ENCODE measurements at regions not wholly inside any gene's neighbourhood (a gene's known extent, or its start where the extent isn't known, plus 50 kb on each side); places are given as distances from the start of the nearest gene placed in this dataset.

DNA sequence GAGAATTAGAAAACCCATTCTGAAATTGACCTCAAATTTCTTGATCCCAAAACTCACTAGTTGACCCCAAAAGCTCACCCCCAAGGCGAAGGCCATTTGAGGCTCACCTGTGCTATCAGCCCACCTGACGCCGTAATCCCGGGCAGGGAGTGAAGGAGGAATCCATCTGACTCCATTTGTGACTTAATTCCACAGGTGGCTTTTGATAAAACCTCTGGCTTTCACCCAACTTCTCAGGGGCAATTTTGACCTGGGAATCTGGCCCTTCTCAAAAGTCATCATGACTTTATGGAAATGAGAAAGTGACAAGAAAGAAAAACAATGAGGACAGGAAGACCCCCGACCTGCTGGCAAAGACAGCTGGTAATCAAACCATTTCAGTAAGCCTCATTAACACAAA is 86.9 kb upstream of the SALL3 start:
- intact Hi-C loops (cut with micrococcal nuclease) = no loop called here

DNA sequence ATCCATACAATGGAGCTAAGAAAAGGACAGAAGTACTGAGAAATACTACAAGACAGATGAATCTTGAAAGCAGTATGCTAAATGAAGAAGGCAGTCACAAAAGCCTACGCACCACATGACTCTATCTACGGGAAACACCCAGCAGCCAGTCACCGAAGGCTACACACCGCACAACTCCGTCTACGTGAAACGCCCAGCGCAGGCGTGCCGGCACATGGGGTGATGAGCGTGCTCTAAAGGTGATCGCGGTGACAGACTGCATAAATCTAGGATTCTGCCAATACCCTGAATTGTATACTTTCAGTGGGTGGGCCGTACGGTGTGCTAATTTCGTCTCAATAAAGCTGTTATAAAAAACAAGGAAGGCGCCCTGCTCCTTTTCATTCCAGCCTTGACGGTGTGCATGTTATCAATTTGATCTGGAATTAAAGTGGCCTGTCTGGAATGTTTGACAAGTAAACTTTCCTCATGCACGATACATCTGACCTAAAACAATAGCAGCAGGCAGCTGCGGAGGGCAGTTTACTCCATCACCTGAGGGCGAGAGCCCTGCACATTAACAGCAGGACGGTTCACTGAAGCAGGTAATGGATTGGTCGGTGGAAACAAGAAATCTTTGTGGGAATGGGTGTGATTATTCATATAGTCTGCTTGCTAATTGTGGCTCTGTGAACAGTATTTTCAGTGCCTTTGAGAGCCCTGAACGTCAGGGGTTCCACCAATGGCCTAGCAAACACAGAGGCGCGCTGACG is 86.2 kb upstream of the SALL3 start:
- intact Hi-C loops (cut with micrococcal nuclease) = no loop called here

DNA sequence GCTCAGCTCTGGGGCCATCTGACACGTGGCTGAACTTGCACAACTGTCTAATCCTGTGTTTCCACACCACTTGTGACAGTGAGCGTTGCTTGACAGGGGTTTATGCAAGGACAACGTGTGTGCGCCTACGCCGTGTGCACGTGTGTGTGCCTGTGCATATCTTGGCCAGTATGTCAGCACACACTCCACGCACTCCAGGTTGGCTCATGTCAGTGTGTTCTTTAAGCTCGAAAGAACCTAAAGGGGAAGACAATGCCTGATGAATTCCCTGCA is 85.6 kb upstream of the SALL3 start:
- intact Hi-C loops (cut with micrococcal nuclease) = no loop called here

DNA sequence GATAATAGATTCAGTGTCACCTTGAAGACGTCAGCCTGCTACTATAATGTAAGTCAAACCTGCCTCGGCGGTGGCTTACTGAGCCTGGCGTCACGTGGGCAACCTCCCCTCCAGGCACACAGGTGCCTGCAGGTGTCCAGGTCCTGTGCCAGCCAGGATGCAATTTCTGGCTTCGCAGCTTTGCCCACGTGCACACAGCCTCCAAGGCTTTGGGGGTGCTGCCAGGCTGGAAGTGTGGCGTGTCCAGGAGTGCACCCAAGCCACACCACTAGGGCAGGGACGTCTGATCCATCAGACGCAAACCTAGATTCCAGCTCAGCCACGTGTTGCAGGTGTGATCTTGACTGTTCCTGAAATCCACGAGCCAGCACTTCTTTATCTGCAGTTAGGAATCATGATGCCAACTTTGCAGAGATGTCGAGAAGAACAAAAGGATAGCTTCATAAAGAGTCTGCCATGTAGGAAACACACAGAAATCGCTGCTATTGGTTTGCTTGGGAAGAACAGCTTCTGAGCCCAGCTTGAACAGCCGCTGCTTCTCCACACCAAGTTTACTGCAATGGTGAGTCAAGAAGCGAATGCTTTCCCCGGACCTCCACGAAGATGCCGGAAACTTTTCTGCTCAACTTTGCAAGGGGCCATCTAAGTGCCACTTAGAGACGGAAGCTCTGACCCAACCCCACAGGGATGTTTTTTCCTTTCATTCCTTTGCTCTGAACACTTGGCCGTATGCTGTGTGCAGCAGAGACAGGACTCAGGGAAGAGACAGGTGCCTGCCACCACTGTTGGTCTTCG is 84.2 kb upstream of the SALL3 start:
- intact Hi-C loops (cut with micrococcal nuclease) = no loop called here

DNA sequence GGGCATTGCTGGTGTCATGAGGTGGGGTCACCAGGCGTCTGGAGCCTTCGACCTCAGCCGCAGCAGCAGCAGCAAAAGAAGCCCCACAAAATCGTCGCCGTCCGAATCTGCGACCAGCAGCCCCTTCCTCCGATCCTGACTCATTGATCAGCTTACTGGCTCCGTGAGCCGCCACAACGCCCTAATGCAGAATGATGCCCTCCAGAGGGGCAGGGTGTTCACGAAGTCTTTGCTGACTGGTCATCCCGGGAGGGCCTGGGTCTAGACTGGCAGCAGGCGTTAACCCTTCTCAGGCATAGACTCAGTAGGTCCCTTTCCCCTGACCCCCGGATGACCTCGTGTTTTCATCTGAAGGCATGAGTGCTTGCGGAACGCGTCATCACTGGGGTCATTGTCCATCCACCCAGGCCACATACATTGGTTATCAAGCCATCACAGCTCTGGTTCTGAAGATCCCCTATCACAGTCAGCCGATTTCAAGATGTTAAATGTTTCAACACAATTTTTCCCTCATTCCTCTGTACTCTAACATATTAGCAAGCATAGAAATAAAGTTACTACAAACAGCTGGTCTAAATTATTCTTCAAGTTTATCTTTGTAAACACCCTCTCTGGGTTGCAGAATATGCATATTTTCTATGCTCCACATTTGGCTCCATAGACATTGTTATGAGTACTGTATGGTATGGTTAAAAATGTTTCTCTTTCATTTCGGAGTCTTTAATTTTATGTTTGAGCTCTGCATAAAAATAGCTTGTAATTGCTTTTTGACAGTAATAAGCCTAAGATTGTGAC is 83.3 kb upstream of the SALL3 start:
- intact Hi-C loops (cut with micrococcal nuclease) = no loop called here

DNA sequence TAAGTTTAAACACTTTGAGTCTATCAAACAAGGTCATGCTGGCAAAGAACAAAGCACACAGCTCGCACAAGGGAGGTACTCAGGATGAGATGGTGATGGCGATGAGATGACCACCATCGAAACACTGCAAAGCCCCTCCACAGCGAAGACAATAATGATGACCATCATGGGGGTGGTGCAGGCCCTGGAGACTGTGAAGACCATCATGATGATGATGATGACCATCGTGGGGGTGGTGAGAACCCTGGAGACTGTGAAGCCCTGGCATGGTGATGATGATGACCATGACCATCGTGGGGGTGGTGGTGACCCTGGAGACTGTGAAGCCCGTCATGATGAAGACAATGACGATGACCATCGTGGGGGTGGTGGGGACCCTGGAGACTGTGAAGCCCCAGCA is 81.6 kb upstream of the SALL3 start:
- intact Hi-C loops (cut with micrococcal nuclease) = no loop called here

DNA sequence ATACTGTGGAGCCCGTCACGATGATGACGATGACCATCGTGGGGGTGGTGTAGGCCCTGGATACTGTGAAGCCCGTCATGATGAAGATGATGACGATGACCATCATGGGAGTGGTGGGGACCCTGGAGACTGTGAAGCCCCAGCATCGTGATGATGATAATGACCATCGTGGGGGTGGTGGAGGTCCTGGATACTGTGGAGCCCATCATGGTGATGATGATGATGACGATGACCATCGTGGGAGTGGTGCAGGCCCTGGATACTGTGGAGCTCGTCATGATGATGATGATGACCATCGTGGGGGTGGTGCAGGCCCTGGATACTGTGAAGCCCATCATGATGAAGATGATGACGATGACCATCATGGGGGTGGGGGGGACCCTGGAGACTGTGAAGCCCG is 81.0 kb upstream of the SALL3 start:
- intact Hi-C loops (cut with micrococcal nuclease) = no loop called here

DNA sequence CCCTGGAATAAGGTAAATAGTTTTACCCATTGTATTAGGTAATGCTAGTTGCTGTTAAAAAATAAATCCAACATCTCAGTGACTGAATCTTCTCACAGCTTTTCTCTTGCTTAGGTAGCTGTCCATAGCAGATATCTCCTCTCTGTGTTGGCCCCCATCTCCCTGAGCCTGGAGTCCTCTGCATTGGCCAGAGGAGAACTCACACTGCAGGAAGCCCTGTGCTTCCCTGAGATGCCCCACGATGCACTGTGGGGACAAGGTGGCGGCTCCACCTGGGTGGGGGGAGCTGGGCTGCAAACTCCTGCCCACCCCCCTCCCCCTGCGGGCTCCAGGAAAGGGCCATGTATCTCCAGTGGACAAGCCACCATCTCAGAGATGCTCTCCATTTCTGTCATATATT is 80.4 kb upstream of the SALL3 start:
- intact Hi-C loops (cut with micrococcal nuclease) = no loop called here

DNA sequence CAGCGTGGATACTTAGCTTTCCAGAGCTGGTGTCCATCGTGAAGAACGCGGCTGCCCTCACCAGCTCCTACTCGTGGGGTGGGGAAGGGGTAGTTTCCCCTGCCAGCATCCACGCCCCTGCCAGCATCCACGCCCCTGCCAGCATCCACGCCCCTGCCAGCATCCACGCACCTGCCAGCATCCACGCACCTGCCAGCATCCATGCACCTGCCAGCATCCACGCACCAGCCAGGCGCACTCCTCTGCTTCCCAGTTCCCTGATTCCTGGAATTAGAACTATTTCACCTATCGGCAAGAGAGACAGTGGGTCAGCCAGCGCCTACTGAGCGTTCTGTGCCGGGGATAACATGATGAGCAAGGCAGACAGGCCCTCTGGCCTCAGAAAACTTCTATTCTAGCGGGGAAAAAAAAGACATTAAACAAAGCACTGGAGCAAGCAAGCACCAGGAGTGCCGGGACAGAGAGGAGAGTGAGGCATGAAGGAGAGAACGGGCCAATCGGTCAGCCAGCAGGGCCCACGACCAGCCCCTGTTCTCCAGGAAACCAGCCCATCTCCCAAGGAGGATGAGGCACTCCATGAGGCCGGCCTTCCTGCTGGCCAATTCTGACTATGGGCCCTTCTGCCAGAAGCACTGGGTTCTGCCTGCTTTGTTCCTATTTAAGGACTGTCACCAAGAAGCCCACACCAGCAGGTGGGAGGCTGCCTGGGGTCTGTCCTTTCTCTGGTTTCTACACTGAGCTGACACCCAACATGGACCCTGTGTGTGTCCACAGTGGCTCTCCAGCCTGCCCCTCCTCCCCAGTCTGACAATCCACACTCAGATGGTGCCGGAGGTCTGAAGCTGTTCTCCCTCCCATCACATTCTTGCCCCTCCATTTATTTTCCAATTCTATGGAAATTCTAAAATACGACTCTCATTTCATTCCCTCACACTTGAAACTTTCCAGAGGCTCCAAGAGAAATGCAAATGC is 78.4 kb upstream of the SALL3 start:
- intact Hi-C loops (cut with micrococcal nuclease) = no loop called here

DNA sequence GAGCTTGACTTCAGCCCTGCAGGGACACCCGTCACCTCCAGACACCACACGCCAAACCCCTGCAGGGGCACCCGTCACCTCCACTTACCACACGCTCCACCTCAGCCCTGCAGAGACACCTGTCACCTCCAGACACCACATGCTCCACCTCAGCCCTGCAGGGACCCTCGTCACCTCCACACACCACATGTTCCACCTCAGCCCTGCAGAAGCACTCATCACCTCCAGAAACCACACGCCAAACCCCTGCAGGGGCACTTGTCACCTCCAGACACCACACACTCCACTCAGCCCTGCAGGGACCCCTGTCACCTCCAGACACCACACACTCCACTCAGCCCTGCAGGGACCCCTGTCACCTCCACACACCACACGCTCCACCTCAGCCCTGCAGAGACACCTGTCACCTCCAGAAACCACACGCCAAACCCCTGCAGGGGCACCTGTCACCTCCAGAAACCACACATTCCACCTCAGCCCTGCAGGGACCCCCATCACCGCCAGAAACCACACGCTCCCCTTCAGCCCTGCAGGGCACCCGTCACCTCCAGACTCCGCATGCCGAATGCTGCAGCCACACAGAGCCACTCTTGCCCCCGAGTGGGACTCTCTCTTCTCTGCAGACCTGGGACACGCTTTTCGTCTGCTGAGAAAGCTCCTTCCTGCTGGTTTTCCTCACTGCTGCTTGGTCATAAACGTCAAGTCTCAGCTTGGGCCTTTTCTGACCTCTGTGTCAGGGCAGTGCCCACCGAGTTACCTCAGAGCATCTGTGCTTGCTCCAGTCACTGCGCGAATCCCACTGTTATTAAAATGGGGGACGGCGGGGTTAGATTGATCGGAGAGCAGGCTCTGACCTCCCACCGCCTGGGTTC is 77.5 kb upstream of the SALL3 start:
- intact Hi-C loops (cut with micrococcal nuclease) = no loop called here

DNA sequence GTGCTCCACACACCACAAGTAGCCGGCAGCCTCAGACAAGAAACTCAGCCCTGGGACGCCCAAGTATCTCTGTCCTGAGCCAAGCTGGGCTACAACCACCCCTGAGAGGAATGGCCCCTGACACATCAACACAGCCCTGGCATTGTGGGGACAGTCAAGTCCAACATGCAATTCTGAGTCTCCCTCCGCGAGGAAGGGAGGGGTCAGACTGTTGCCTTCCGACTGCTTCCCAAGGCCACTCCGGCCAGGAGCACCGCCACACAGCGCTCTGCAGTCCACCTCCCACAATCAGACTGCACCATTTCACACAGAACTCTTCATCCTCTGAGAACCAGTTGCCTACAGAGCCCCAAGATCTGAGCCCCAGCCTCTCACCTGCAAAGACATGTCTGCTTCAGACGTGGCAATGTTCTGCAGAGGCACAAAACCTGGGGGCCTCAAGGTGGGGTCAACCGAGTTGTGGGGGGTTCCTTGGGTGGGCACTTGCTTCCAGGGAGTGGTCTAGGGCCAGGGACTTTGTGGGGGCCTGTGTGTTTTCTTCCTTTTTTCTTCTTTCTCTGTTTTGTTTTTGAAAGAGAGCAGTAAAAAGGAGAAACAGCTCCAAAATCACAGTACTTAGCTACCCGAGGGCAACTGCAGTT is 76.7 kb upstream of the SALL3 start:
- intact Hi-C loops (cut with micrococcal nuclease) = no loop called here

DNA sequence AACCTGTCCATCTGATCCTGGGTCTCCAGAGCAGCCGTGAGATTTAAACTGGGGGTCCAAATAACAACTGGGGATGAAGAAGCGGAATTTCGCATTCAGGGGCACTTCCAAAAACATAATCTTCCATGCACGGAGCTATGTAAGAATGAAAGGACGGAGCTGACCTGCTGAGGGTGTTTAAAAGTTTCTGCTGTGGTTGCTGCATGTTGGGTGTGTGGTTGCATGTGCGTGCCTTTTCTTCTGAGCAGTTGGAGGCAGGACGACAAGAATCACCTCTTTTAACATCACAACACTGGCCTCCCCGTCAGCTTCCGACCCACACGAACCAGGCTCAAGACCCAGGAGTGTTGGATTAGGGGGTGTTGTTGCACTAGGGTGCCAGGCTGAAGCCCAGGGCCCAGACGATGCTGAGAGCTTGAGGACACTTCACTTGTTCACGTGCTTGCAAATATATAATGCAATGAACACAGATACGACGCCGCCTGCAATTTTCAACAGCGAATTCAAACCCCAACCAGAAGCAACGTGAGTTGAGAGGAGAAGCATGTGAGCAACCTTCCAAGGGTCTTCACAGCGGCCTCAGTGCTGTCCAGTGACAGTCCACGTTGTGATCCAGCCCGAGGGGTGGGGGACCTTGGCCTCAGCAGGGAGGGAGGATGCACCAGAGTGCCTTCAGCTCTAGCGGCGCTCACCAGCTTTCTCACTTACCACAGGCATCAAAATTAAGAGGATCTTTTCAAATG is 76.0 kb upstream of the SALL3 start:
- intact Hi-C loops (cut with micrococcal nuclease) = no loop called here

DNA sequence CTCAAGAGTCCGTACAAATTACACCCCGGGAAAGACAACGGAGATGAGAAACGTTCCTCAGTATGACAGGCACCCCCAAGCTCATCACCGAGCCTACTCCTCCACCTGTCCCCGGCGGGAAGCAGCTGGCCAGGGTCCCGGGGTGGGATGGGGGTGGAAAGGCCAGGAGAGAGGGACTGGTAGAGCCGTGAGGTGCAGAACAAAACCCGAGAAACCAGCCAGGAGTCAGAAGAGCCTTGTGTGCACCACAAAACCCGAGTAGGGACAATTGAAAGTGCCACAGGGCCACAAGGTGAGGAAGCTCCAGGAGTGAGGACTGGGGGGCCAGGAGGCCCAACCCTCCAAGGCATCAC is 75.5 kb upstream of the SALL3 start:
- intact Hi-C loops (cut with micrococcal nuclease) = no loop called here

DNA sequence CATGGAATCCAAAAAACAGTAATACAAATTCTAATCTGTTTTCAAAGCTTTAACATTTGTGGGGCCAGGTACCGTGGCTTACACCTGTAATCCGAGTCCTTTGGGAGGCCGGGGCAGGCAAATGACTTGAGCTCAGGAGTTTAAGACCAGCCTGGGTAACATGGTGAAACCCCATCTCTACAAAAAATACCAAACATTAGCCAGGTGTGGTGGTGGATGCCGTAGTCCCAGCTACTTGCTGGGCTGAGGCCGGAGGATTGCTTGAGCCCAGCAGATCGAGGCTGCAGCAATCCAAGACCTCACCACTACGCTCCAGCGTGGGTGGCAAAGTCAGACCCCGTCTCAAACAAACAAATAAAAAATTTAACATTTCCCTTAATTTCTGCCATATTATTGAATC is 74.3 kb upstream of the SALL3 start:
- intact Hi-C loops (cut with micrococcal nuclease) = no loop called here

DNA sequence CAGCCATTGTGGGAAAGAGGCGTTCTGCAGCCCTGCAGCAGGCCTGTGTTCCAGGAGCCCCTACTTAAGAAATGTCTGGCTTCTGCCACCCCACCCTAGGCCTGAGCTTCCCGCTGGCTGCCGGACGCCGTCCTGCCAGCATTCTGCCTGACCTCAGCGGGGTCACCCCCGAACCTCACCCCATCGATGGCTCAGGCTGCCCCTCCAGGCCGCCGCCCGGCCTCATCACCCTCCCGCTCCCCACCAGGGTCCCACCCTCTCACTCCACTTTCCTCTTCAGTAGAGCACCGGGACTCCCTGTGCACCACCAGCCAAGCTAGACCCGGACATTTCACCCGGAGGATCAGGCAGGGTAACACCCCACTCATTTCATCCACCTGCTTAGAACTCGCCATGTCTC is 73.6 kb upstream of the SALL3 start:
- intact Hi-C loops (cut with micrococcal nuclease) = no loop called here

DNA sequence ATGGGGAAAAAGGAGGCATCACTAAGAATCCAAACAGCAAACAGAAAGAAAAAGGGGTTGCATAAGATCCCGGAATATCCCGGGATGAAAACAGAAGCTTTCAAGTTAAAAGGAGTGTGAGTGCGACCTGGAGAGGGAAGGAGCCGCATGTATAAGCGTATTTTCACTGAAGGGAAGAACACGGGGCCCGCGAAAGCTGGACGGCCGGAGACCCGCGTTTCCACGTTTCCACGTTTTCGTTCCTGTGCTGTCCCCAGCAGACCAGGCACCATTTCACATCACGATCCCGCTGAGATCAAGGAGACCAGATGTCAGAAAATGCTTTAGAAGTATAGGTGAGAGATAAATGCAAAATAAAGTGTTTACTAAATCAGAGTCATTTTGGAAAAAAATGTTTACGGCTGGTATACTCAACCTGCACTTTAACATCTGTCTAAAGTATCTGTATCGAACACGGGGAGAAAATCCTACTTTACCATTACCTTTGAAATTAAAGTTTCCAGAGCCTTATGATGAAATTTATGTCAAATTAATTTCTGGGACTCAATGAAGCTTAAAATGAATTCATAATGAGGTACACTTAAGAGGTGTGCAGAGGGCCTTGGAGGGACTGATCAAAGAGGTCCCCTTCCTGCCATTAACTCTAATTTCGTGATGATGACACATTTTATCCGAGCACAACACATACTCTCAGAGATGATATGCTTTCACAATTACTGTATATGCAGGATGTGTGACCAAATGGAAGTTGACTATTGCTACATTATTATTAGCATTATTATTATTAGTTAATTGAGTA is 71.0 kb upstream of the SALL3 start:
- intact Hi-C loops (cut with micrococcal nuclease) = no loop called here

DNA sequence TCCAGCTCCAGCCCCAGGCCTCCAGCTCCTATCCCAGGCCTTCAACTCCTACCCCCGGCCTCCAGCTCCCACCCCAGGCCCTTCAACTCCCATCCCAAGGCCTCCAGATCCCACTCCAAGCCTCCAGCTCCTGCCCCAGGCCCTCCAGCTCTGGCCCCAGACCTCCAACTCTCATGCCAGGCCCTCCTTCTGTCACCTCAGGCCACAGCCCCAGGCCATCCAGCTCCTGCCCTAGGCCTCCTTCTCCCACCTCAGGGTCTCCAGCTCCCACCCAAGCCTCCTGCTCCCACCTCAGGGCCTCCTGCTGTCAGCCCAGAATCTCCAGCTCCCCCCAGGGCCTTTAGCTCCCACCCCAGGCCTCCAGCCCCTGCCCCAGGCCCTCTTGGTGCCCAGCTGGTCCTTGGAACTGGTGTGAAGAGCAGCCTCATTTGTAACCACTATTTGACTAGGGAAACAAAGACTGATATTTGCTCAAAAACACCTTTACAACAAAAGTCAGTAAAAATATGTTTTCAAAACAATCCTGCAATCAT is 67.8 kb upstream of the SALL3 start:
- intact Hi-C loops (cut with micrococcal nuclease) = no loop called here

DNA sequence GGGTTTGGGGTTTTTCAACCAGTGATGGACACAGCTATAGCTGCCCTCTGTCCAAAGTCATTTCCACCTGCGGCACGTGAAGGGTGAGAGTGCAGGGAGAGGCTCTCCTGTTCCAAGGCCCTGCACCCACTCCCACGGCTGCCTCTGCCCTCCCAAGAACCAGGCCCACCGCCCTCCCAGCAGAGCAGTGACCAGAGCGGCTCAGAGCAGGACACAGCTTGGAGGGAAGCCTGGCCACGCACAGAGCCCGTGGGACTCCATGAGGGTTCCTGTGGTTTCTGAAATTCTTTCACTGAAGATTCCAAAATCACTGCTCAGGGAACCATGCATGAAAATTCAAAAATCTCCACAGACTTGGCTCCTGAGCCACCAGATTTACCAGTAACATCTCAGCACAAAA is 67.3 kb upstream of the SALL3 start:
- intact Hi-C loops (cut with micrococcal nuclease) = no loop called here

All from T-helper 2 cell treated with Interferon-gamma antibody and Interleukin-4, amounts not matched to agents 100 ng/mL and 5 ng/mL, for 36 hours (primary cell).